ENCODE measurements at regions not wholly inside any gene's neighbourhood (a gene's known extent, or its start where the extent isn't known, plus 50 kb on each side); places are given as distances from the start of the nearest gene placed in this dataset.

DNA sequence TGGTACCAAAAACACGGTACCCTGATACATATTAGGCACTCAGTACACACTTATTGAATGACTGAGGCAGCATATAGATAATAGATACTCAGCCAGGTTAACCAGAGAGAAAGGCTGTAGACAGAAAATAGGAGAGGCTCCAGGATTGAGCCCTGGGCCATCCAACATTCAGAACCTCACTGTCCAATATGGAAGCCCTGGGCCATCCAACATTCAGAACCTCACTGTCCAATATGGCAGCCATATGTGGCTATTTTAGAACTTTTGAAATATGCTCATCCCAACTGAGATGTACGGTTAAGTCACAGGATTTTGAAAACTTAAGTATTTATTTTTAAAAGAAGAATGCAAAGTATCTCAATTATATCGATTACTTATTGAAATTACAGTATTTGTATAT is 142.5 kb upstream of the ID4 start:
- DNase-seq (ENCODE audit: low read depth), result no peak
- TF ChIP-seq, protein P1, sequence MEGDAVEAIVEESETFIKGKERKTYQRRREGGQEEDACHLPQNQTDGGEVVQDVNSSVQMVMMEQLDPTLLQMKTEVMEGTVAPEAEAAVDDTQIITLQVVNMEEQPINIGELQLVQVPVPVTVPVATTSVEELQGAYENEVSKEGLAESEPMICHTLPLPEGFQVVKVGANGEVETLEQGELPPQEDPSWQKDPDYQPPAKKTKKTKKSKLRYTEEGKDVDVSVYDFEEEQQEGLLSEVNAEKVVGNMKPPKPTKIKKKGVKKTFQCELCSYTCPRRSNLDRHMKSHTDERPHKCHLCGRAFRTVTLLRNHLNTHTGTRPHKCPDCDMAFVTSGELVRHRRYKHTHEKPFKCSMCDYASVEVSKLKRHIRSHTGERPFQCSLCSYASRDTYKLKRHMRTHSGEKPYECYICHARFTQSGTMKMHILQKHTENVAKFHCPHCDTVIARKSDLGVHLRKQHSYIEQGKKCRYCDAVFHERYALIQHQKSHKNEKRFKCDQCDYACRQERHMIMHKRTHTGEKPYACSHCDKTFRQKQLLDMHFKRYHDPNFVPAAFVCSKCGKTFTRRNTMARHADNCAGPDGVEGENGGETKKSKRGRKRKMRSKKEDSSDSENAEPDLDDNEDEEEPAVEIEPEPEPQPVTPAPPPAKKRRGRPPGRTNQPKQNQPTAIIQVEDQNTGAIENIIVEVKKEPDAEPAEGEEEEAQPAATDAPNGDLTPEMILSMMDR (IDR thresholded peaks at IDR 0.05; ENCODE audit: low read depth, low read length, missing control alignments), result no peak

GRCh38 chr6:19697744-19698290 is 139.4 kb upstream of the ID4 start:
- no peak overlapping the region for H3K4me3 ChIP-seq (ENCODE audit: low read depth, low read length)
- TF ChIP-seq, protein P1 (IDR thresholded peaks at IDR 0.05; ENCODE audit: low read depth, low read length, missing control alignments), result no peak
- no peak for DNase-seq (ENCODE audit: low read depth)

More for the DNA sequence above, 142.5 kb upstream of the ID4 start:
- no peak overlapping the region for H3K4me3 ChIP-seq (ENCODE audit: low read depth, low read length)

- H3K4me3 ChIP-seq (ENCODE audit: low read depth, low read length), result no peak overlapping the region
- TF ChIP-seq, protein P1 (IDR thresholded peaks at IDR 0.05; ENCODE audit: low read depth, low read length, missing control alignments), result no peak
- DNase-seq (ENCODE audit: low read depth), result no peak
Measured at GRCh38 chr6:19699932-19700331, 137.2 kb upstream of the ID4 start.

GRCh38 chr6:19705606-19706005 is 131.6 kb upstream of the ID4 start:
- H3K4me3 ChIP-seq (ENCODE audit: low read depth, low read length), result no peak overlapping the region
- DNase-seq (ENCODE audit: low read depth), result no peak
- TF ChIP-seq, protein P1 (IDR thresholded peaks at IDR 0.05; ENCODE audit: low read depth, low read length, missing control alignments), result no peak

GRCh38 chr6:19712012-19712688 is 125.0 kb upstream of the ID4 start:
- no peak overlapping the region for H3K4me3 ChIP-seq (ENCODE audit: low read depth, low read length)
- DNase-seq (ENCODE audit: low read depth), result no peak
- TF ChIP-seq, protein P1 (IDR thresholded peaks at IDR 0.05; ENCODE audit: low read depth, low read length, missing control alignments), result no peak

GRCh38 chr6:19712998-19713397 is 124.2 kb upstream of the ID4 start:
- no peak overlapping the region for H3K4me3 ChIP-seq (ENCODE audit: low read depth, low read length)
- TF ChIP-seq, protein P1 (IDR thresholded peaks at IDR 0.05; ENCODE audit: low read depth, low read length, missing control alignments), result no peak
- no peak for DNase-seq (ENCODE audit: low read depth)

DNA sequence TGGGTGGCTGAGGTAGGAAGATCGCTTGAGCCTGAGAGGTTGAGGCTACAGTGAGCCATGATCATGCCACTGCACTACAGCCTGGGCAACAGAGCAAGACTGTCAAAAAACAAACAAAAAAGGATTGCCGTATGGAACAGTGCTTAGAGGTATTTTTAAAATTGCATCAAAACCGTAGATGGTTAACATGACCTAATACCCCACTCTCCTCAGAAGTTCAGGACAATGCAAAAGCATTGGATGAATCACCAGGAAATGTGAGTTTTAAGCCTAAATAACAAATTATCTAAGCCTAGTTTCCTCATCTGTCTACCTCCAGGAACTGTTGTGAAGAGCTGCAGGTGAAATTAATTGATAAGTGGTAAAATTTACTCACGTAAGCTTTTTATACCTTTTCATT is 123.8 kb upstream of the ID4 start:
- no peak overlapping the region for H3K4me3 ChIP-seq (ENCODE audit: low read depth, low read length)
- TF ChIP-seq, protein P1 (IDR thresholded peaks at IDR 0.05; ENCODE audit: low read depth, low read length, missing control alignments), result no peak
- no peak for DNase-seq (ENCODE audit: low read depth)

Measured in GM12864 (cell line).